GM21528 (cell line): ENCODE measurements at regions not wholly inside any gene's neighbourhood (a gene's known extent, or its start where the extent isn't known, plus 50 kb on each side); places are given as distances from the start of the nearest gene placed in this dataset.
"Not testable (repeated sequence)": the region's sequence is repeated elsewhere in the genome, so short reads cannot be mapped to it uniquely, and the experiment has no call there.

ENCODE experiments used
- ATAC-seq: cut with Tn5 transposase; IDR thresholded peaks from one replicate; pipeline ENCODE4 v1.9.1; 2021; ENCODE audit warnings: mild to moderate bottlenecking, moderate library complexity; ENCODE audit not compliant: unreplicated experiment, low FRiP score

GRCh38 chr5:98319299-98320011 is 454.0 kb upstream of the RGMB start:
- ATAC-seq, result no peak

GRCh38 chr5:98320343-98320742 is 453.1 kb upstream of the RGMB start:
- no peak for ATAC-seq

- no peak for ATAC-seq
Measured at GRCh38 chr5:98321361-98321760, 452.1 kb upstream of the RGMB start.

GRCh38 chr5:98325187-98325586 is 448.3 kb upstream of the RGMB start:
- ATAC-seq, result not testable (repeated sequence)

- ATAC-seq, result no peak
Measured at GRCh38 chr5:98328015-98328414, 445.4 kb upstream of the RGMB start.

GRCh38 chr5:98330871-98331270 is 442.6 kb upstream of the RGMB start:
- ATAC-seq, result no peak

- ATAC-seq, result no peak
Measured at GRCh38 chr5:98333921-98334320, 439.5 kb upstream of the RGMB start.

- no peak for ATAC-seq
Measured at GRCh38 chr5:98334946-98335345, 438.5 kb upstream of the RGMB start.

GRCh38 chr5:98339141-98339848 is 434.2 kb upstream of the RGMB start:
- ATAC-seq, result no peak

- ATAC-seq, result no peak
Measured at GRCh38 chr5:98341038-98342032, 432.1 kb upstream of the RGMB start.

GRCh38 chr5:98342958-98343660 is 430.4 kb upstream of the RGMB start:
- not testable (repeated sequence) for ATAC-seq

GRCh38 chr5:98349251-98349989 is 424.0 kb upstream of the RGMB start:
- ATAC-seq, result no peak

- ATAC-seq, result no peak
Measured at GRCh38 chr5:98349990-98350365, 423.5 kb upstream of the RGMB start.

- ATAC-seq, result no peak
Measured at GRCh38 chr5:98354922-98355321, 418.5 kb upstream of the RGMB start.

- ATAC-seq, result no peak
Measured at GRCh38 chr5:98360548-98360947, 412.9 kb upstream of the RGMB start.

GRCh38 chr5:98363157-98363556 is 410.3 kb upstream of the RGMB start:
- no peak for ATAC-seq

GRCh38 chr5:98364549-98364948 is 408.9 kb upstream of the RGMB start:
- no peak for ATAC-seq

- no peak for ATAC-seq
Measured at GRCh38 chr5:98365126-98365525, 408.3 kb upstream of the RGMB start.

GRCh38 chr5:98368141-98368540 is 405.3 kb upstream of the RGMB start:
- ATAC-seq, result no peak

- no peak for ATAC-seq
Measured at GRCh38 chr5:98372351-98372750, 401.1 kb upstream of the RGMB start.
